IMR-90 (cell line): ENCODE measurements at regions not wholly inside any gene's neighbourhood (a gene's known extent, or its start where the extent isn't known, plus 50 kb on each side); places are given as distances from the start of the nearest gene placed in this dataset.

Source experiments
- ATAC-seq: fragments of 200-7000 bp; cut with Tn5 transposase; 2 replicates; pipeline ENCODE4 v1.9.1; 2020; ENCODE audit warnings: low read depth, mild to moderate bottlenecking, moderate library complexity
- BruUV-seq: library from RNA; stranded (reverse); fragments of 400-500 nt; replicated peaks from 2 replicates; lab custom pipeline; 2021; lab: Mats Ljungman, UMichigan
- CTCF ChIA-PET: fragments of 300-600 bp; formaldehyde crosslinking; extraction: SDS; loops from one replicate; lab custom pipeline; 2021; ENCODE audit warnings: antibody characterized with exemption; lab: Yijun Ruan, JAX
- POLR2A ChIA-PET: fragments of 300-600 bp; sonication (Branson Sonifier 250); formaldehyde crosslinking; loops from one replicate; lab custom pipeline; 2022; ENCODE audit warnings: antibody characterized with exemption; ENCODE audit not compliant: unreplicated experiment; lab: Charles Lee
- DNase-seq: peaks from one replicate; pipeline ENCODE4 v3.0.0; 2013
- H2AFZ ChIP-seq: replicated peaks from 2 replicates; pipeline ENCODE3; 2013; ENCODE audit warnings: low read length, mild to moderate bottlenecking; ENCODE audit not compliant: poor library complexity
- H2AK5ac ChIP-seq: 2 replicates; pipeline ENCODE4 v1.6.1; 2013; ENCODE audit warnings: low read depth, low read length, inconsistent platforms
- H2AK9ac ChIP-seq: replicated peaks from 2 replicates; pipeline ENCODE3; 2013; ENCODE audit warnings: mild to moderate bottlenecking, low read depth, low read length, moderate library complexity; ENCODE audit not compliant: poor library complexity
- H2BK120ac ChIP-seq: 2 replicates; pipeline ENCODE4 v1.6.1; 2013; ENCODE audit warnings: low read depth, low read length, inconsistent platforms
- H2BK15ac ChIP-seq: 3 replicates; pipeline ENCODE4 v1.6.1; 2013; ENCODE audit warnings: low read depth, low read length, inconsistent platforms
- H2BK20ac ChIP-seq: 2 replicates; pipeline ENCODE4 v1.6.1; 2013; ENCODE audit warnings: low read depth, mild to moderate bottlenecking, inconsistent platforms, low read length, moderate library complexity
- H2BK5ac ChIP-seq: 2 replicates; pipeline ENCODE4 v1.6.1; 2013; ENCODE audit warnings: mild to moderate bottlenecking, low read depth, low read length, inconsistent platforms; ENCODE audit not compliant: poor library complexity, severe bottlenecking
- H3K14ac ChIP-seq: replicated peaks from 2 replicates; pipeline ENCODE4 v1.6.1; 2013; ENCODE audit warnings: low read depth, low read length, inconsistent platforms
- H3K18ac ChIP-seq: 2 replicates; pipeline ENCODE4 v1.6.1; 2013; ENCODE audit warnings: low read depth, low read length, control low read depth
- H3K23ac ChIP-seq: 2 replicates; pipeline ENCODE4 v1.6.1; 2013; ENCODE audit warnings: low read depth, low read length, inconsistent platforms
- H3K27ac ChIP-seq: 2 replicates; pipeline ENCODE4 v1.5.1; 2013; ENCODE audit warnings: mild to moderate bottlenecking, control low read depth, low read length; ENCODE audit not compliant: insufficient read depth
- H3K27me3 ChIP-seq: 2 replicates; pipeline ENCODE4 v1.6.1; 2013; ENCODE audit warnings: low read length; ENCODE audit not compliant: control insufficient read depth, insufficient read depth
- H3K36me3 ChIP-seq: 2 replicates; pipeline ENCODE4 v1.6.1; 2013; ENCODE audit warnings: low read length, mixed read lengths; ENCODE audit not compliant: control insufficient read depth, insufficient read depth
- H3K4ac ChIP-seq: 2 replicates; pipeline ENCODE4 v1.6.1; 2013; ENCODE audit warnings: low read depth, low read length, inconsistent platforms
- H3K4me1 ChIP-seq: 2 replicates; pipeline ENCODE4 v1.6.1; 2013; ENCODE audit warnings: low read length, mixed read lengths; ENCODE audit not compliant: control insufficient read depth, insufficient read depth
- H3K4me2 ChIP-seq: 2 replicates; pipeline ENCODE4 v1.6.1; 2013; ENCODE audit warnings: low read depth, mild to moderate bottlenecking, control low read depth, low read length, moderate library complexity
- H3K4me3 ChIP-seq: 2 replicates; pipeline ENCODE4 v1.5.1; 2013; ENCODE audit warnings: low read depth, mild to moderate bottlenecking, control low read depth, low read length, moderate library complexity; ENCODE audit not compliant: insufficient read depth
- H3K56ac ChIP-seq: 2 replicates; pipeline ENCODE4 v1.6.1; 2013; ENCODE audit warnings: low read length, inconsistent platforms; ENCODE audit not compliant: insufficient read depth; ENCODE audit errors: extremely low read depth
- H3K79me1 ChIP-seq, 2 experiments: 2 replicates each; pipeline ENCODE4 v1.6.1; 2013; ENCODE audit warnings: low read length in 2 of 2, inconsistent platforms in 1 of 2, low read depth in 1 of 2
- H3K9ac ChIP-seq: 2 replicates; pipeline ENCODE4 v1.6.1; 2013; ENCODE audit warnings: low read depth, low read length, control low read depth
- H3K9me1 ChIP-seq: 2 replicates; pipeline ENCODE4 v1.6.1; 2013; ENCODE audit warnings: low read length, inconsistent platforms; ENCODE audit not compliant: insufficient read depth
- H3K9me3 ChIP-seq: 2 replicates; pipeline ENCODE4 v1.6.1; 2013; ENCODE audit warnings: low read length; ENCODE audit not compliant: control insufficient read depth, insufficient read depth
- H4K20me1 ChIP-seq: 2 replicates; pipeline ENCODE4 v1.6.1; 2013; ENCODE audit warnings: low read length, inconsistent platforms; ENCODE audit not compliant: insufficient read depth
- H4K5ac ChIP-seq: 2 replicates; pipeline ENCODE4 v1.6.1; 2013; ENCODE audit warnings: mild to moderate bottlenecking, low read depth, low read length, control low read depth
- H4K8ac ChIP-seq, 2 experiments: 2 replicates each; pipeline ENCODE4 v1.6.1; 2013; ENCODE audit warnings: low read depth in 2 of 2, low read length in 2 of 2, control low read depth in 1 of 2, inconsistent platforms in 1 of 2
- H4K91ac ChIP-seq: 2 replicates; pipeline ENCODE4 v1.6.1; 2013; ENCODE audit warnings: low read depth, low read length, inconsistent platforms; ENCODE audit not compliant: insufficient read depth
- BHLHE40 ChIP-seq: fragments of 150-350 bp; IDR thresholded peaks from 2 replicates; pipeline ENCODE4 v1.6.1; 2016; ENCODE audit warnings: mild to moderate bottlenecking, low read depth, low read length
- CEBPB ChIP-seq: IDR thresholded peaks from 2 replicates; pipeline ENCODE4 v1.6.1; 2012; ENCODE audit warnings: low read depth, low read length, improper control_type of control experiment
- FOS ChIP-seq: fragments of 150-350 bp; IDR thresholded peaks from 2 replicates; pipeline ENCODE4 v1.6.1; 2016; ENCODE audit warnings: low read depth, low read length
- MXI1 ChIP-seq: IDR thresholded peaks from 2 replicates; pipeline ENCODE4 v1.6.1; 2012; ENCODE audit warnings: low read depth, mild to moderate bottlenecking, low read length, moderate library complexity, borderline replicate concordance
- RCOR1 ChIP-seq: IDR thresholded peaks from 2 replicates; pipeline ENCODE4 v1.6.1; 2012; ENCODE audit warnings: mild to moderate bottlenecking, low read length, improper control_type of control experiment; ENCODE audit not compliant: insufficient replicate concordance
- SMC3 ChIP-seq: fragments of 150-350 bp; IDR thresholded peaks from 2 replicates; pipeline ENCODE4 v1.6.1; 2016; ENCODE audit warnings: low read depth, mild to moderate bottlenecking, antibody characterized with exemption, low read length, moderate library complexity
- WGBS, 2 experiments: methylation state at CpG; one replicate each; pipeline versions ENCODE4 v1.1.5 to v1.1.7; 2013; ENCODE audit warnings: missing lambda C conversion rate in 2 of 2; ENCODE audit not compliant: insufficient read length in 1 of 2; ENCODE audit errors: extremely low coverage in 2 of 2; 5-methylcytosine and 5-hydroxymethylcytosine counted together
- dilution Hi-C: fragments of 300-500 bp; cut with HindIII; formaldehyde crosslinking; loops from one replicate; pipeline ENCODE4 v1.14.3; 2018; ENCODE audit warnings: low sequenced_read_pairs; ENCODE audit not compliant: unreplicated experiment
- in situ Hi-C: fragments of 300-500 bp; cut with MboI; formaldehyde crosslinking; loops from 3 replicates; pipeline ENCODE4 v1.14.3; 2019; ENCODE audit warnings: low sequenced_read_pairs, inconsistent platforms, mixed read lengths
- intact Hi-C: fragments of 100-400 bp; cut with micrococcal nuclease; formaldehyde crosslinking; loops from 2 replicates; pipeline ENCODE4 v1.10.0; 2022
- TF ChIP-seq, protein P1 (sequence below): fragments of 150-350 bp; IDR thresholded peaks from 2 replicates; pipeline ENCODE4 v1.6.1; 2016; ENCODE audit warnings: low read depth, mild to moderate bottlenecking, low read length, moderate library complexity, borderline replicate concordance
- TF ChIP-seq, protein P2 (sequence below): conservative IDR thresholded peaks from 2 replicates; pipeline ENCODE4 v1.5.1; 2012; ENCODE audit warnings: mild to moderate bottlenecking, low read depth, low read length, improper control_type of control experiment

DNA sequence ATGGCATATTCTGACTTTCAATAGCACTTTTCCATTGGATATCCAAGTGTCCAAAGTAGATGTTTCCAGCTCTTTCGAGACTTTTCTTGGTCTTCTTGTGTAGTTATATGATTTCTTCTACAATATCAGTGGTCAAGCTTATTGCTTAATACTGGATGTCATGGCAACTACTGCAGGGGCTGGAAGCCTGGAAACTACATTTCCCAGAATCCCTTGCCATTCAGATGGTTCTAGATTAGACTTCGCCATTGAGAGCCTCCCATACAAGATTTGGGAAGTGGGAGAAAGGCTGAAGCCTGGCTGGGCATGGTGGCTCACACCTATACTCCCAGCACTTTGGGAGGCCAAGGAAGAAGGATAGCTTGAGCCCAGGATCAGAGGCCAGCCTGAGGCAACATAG lies 153.6 kb downstream of the C16orf95 start:
- Histone ChIP-seq H3K4me2 (no peak overlapping the region), H3K9me3 (peaks cover 4% of the 10 kb centered on the region; the same call in 1 of the 2 replicates), H4K5ac (no peak overlapping the region), H2BK15ac (no peak overlapping the region), H2BK20ac (no peak overlapping the region), H3K4me1 (no peaks in the 10 kb centered on the region), H3K4ac (no peak overlapping the region), H3K18ac (no peak overlapping the region), H2BK120ac (no peak overlapping the region), H3K9ac (no peak overlapping the region), H4K20me1 (no peaks in the 10 kb centered on the region), H4K8ac (no peak overlapping the region), H3K79me1 (no peaks in the 10 kb centered on the region), H3K27ac (no peak overlapping the region), H2BK5ac (no peak overlapping the region), H3K4me3 (no peak overlapping the region), H2AK5ac (no peak overlapping the region), H2AK9ac (no peak overlapping the region), H4K91ac (no peak overlapping the region), H3K36me3 (no peaks in the 10 kb centered on the region), H3K56ac (no peak overlapping the region), H3K9me1 (no peaks in the 10 kb centered on the region), H2AFZ (no peak overlapping the region), H3K27me3 (peaks cover 48% of the 10 kb centered on the region), H3K23ac (no peak overlapping the region), H3K14ac (no peak overlapping the region)
- WGBS, 2 experiments: no CpG with 5 or more reads among the region's 2 CpGs
- dilution Hi-C loops: no loop called here
- intact Hi-C loops: no loop called here
- POLR2A ChIA-PET: no interaction called here
- no peak for ATAC-seq
- peak; percentile 58; the same call in 1 of the 2 replicates for TF ChIP-seq CEBPB
- no peak for TF ChIP-seq RCOR1
- TF ChIP-seq MXI1: no peak
- TF ChIP-seq, protein P1, sequence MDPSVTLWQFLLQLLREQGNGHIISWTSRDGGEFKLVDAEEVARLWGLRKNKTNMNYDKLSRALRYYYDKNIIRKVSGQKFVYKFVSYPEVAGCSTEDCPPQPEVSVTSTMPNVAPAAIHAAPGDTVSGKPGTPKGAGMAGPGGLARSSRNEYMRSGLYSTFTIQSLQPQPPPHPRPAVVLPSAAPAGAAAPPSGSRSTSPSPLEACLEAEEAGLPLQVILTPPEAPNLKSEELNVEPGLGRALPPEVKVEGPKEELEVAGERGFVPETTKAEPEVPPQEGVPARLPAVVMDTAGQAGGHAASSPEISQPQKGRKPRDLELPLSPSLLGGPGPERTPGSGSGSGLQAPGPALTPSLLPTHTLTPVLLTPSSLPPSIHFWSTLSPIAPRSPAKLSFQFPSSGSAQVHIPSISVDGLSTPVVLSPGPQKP: no peak
- TF ChIP-seq, protein P2, sequence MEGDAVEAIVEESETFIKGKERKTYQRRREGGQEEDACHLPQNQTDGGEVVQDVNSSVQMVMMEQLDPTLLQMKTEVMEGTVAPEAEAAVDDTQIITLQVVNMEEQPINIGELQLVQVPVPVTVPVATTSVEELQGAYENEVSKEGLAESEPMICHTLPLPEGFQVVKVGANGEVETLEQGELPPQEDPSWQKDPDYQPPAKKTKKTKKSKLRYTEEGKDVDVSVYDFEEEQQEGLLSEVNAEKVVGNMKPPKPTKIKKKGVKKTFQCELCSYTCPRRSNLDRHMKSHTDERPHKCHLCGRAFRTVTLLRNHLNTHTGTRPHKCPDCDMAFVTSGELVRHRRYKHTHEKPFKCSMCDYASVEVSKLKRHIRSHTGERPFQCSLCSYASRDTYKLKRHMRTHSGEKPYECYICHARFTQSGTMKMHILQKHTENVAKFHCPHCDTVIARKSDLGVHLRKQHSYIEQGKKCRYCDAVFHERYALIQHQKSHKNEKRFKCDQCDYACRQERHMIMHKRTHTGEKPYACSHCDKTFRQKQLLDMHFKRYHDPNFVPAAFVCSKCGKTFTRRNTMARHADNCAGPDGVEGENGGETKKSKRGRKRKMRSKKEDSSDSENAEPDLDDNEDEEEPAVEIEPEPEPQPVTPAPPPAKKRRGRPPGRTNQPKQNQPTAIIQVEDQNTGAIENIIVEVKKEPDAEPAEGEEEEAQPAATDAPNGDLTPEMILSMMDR: no peak
- TF ChIP-seq FOS: no peak
- no peak for TF ChIP-seq SMC3
- TF ChIP-seq BHLHE40: no peak
- DNase-seq: no peak
- in situ Hi-C loops: no loop called here
- BruUV-seq: no TSS peak
- CTCF ChIA-PET: no interaction called here
